ENCODE measurements at regions not wholly inside any gene's neighbourhood (a gene's known extent, or its start where the extent isn't known, plus 50 kb on each side); places are given as distances from the start of the nearest gene placed in this dataset.

DNA sequence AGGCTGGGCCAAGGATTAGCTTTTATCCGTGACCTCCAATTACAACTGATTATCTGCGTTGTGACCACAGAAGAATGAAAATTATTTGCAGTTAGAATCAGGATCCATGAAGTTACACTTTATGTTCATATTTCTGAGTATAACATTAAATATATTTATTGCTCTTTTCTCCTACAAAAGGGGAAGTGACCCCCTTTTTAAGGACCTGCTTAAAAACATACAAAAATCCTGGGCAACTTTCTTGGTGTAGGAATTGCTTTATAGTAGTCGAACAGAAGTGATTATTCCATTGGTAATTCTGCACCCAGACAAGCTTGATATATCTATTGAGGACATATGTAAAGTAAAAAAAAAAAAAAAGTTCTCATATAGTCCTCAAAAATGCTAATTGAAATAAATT lies 208.7 kb downstream of the MRPL39 start:
- TF ChIP-seq CTCF (IDR thresholded peaks at IDR 0.05; ENCODE audit: extremely low read depth, low read depth, low read length), result no peak
- Histone ChIP-seq H3K4me3 (ENCODE audit: insufficient read depth, low read length) (no peak overlapping the region), H3K27ac (ENCODE audit: low read depth, low read length) (no peak overlapping the region), H3K9me3 (ENCODE audit: low read depth, low read length) (no peaks in the 10 kb centered on the region), H3K4me1 (ENCODE audit: insufficient read depth, low read length) (no peaks in the 10 kb centered on the region), H3K79me2 (ENCODE audit: insufficient read depth, low read length) (no peaks in the 10 kb centered on the region), H3K4me2 (ENCODE audit: insufficient read depth, low read length) (no peak overlapping the region), H3K27me3 (ENCODE audit: insufficient read depth, low read length) (no peaks in the 10 kb centered on the region), H4K20me1 (ENCODE audit: insufficient read depth, low read length) (no peaks in the 10 kb centered on the region), H3K36me3 (ENCODE audit: insufficient read depth, low read length) (no peaks in the 10 kb centered on the region), H2AFZ (ENCODE audit: low read length) (no peak overlapping the region)
- DNase-seq (ENCODE audit: insufficient read length, low spot score, missing footprints), result no peak

DNA sequence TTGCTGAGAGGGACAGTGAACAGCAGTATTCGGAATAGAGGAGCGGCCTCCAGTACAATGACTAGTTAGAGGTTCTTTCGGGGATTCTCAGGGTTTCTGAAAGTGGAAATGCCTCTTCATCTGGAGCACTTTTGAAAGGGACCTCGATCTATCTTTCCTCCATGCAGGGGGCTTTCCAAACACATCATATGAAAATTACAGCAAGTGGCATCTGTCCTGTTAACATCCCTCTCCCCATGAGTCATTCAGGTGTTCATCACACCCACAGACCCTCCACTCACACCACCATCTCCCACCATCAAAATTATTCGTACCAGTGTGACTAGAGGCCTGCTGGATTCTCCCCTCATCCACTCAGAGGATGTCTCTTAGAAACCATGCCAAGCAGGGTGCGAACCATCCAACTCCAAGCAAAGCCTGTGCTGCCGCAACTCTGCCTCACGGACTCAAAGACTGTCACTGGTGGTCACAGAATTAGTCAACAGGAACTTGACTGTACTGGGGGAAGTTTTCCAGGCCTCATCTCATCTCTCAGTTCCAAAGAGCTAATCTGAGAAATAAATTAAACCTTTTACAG lies 211.1 kb downstream of the MRPL39 start:
- Histone ChIP-seq H3K4me2 (ENCODE audit: insufficient read depth, low read length) (no peak overlapping the region), H4K20me1 (ENCODE audit: insufficient read depth, low read length) (no peaks in the 10 kb centered on the region), H3K4me1 (ENCODE audit: insufficient read depth, low read length) (no peaks in the 10 kb centered on the region), H3K9me3 (ENCODE audit: low read depth, low read length) (no peaks in the 10 kb centered on the region), H3K27ac (ENCODE audit: low read depth, low read length) (no peak overlapping the region), H3K36me3 (ENCODE audit: insufficient read depth, low read length) (no peaks in the 10 kb centered on the region), H3K79me2 (ENCODE audit: insufficient read depth, low read length) (no peaks in the 10 kb centered on the region), H3K4me3 (ENCODE audit: insufficient read depth, low read length) (no peak overlapping the region), H2AFZ (ENCODE audit: low read length) (no peak overlapping the region), H3K27me3 (ENCODE audit: insufficient read depth, low read length) (no peaks in the 10 kb centered on the region)
- TF ChIP-seq CTCF (IDR thresholded peaks at IDR 0.05; ENCODE audit: extremely low read depth, low read depth, low read length), result no peak
- no peak for DNase-seq (ENCODE audit: insufficient read length, low spot score, missing footprints)

DNA sequence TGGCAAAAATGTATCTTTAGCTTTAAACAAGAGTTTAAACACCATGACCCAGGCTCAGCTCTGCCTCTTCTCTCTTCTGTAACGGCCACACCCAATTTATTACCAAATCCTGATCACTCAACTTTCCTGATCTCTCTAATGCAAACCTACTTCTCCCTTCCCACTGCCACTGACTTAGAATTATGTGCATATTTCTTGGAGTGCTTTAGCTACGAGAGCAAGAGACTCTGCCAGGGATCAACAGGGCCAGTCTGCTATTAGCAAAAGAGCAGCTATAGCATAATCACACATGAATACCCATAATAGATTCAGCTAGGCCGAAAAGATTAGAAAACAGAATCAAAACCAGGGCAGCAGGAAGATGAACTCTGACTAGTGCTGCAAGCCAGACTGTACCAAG lies 215.5 kb downstream of the MRPL39 start:
- H2AFZ ChIP-seq (ENCODE audit: low read length), result no peak overlapping the region
- no peaks in the 10 kb centered on the region for H3K9me3 ChIP-seq (ENCODE audit: low read depth, low read length)
- DNase-seq (ENCODE audit: insufficient read length, low spot score, missing footprints), result no peak
- no peak for TF ChIP-seq CTCF (IDR thresholded peaks at IDR 0.05; ENCODE audit: extremely low read depth, low read depth, low read length)
- no peaks in the 10 kb centered on the region for H3K36me3 ChIP-seq (ENCODE audit: insufficient read depth, low read length)
- H3K79me2 ChIP-seq (ENCODE audit: insufficient read depth, low read length), result no peaks in the 10 kb centered on the region
- H3K4me2 ChIP-seq (ENCODE audit: insufficient read depth, low read length), result no peak overlapping the region
- H3K4me1 ChIP-seq (ENCODE audit: insufficient read depth, low read length), result no peaks in the 10 kb centered on the region
- no peak overlapping the region for H3K27ac ChIP-seq (ENCODE audit: low read depth, low read length)
- H3K4me3 ChIP-seq (ENCODE audit: insufficient read depth, low read length), result no peak overlapping the region
- H3K27me3 ChIP-seq (ENCODE audit: insufficient read depth, low read length), result no peaks in the 10 kb centered on the region
- H4K20me1 ChIP-seq (ENCODE audit: insufficient read depth, low read length), result no peaks in the 10 kb centered on the region

GRCh38 chr21:25390701-25391100 lies 216.6 kb downstream of the MRPL39 start:
- Histone ChIP-seq H3K4me1 (ENCODE audit: insufficient read depth, low read length) (no peaks in the 10 kb centered on the region), H3K79me2 (ENCODE audit: insufficient read depth, low read length) (no peaks in the 10 kb centered on the region), H4K20me1 (ENCODE audit: insufficient read depth, low read length) (no peaks in the 10 kb centered on the region), H3K27me3 (ENCODE audit: insufficient read depth, low read length) (no peaks in the 10 kb centered on the region), H3K4me2 (ENCODE audit: insufficient read depth, low read length) (no peak overlapping the region), H3K9me3 (ENCODE audit: low read depth, low read length) (no peaks in the 10 kb centered on the region), H3K4me3 (ENCODE audit: insufficient read depth, low read length) (no peak overlapping the region), H2AFZ (ENCODE audit: low read length) (no peak overlapping the region), H3K36me3 (ENCODE audit: insufficient read depth, low read length) (no peaks in the 10 kb centered on the region), H3K27ac (ENCODE audit: low read depth, low read length) (no peak overlapping the region)
- no peak for DNase-seq (ENCODE audit: insufficient read length, low spot score, missing footprints)
- TF ChIP-seq CTCF (IDR thresholded peaks at IDR 0.05; ENCODE audit: extremely low read depth, low read depth, low read length), result no peak
